Gastrocnemius medialis (tissue), 4 donors: ENCODE measurements at regions not wholly inside any gene's neighbourhood (a gene's known extent, or its start where the extent isn't known, plus 50 kb on each side); places are given as distances from the start of the nearest gene placed in this dataset.

ENCODE experiments used
- ATAC-seq, 2 donors: fragments of 150-250 bp; one replicate each; pipeline ENCODE4 v1.9.1; 2016
- DNase-seq, 2 donors: peaks; one replicate each; pipeline ENCODE4 v3.0.0-alpha.2; 2019
- H3K27ac ChIP-seq, 4 donors: fragments of 200-600 bp; sonication (generic); 1 replicate in 1 of 4; 2 replicates in 3 of 4; pipeline ENCODE4 v1.5.1; 2016 to 2018; ENCODE audit warnings: mild to moderate bottlenecking in 2 of 4, moderate library complexity in 1 of 4
- H3K27me3 ChIP-seq, 3 donors: fragments of 200-600 bp; sonication (generic) in 2 of 3; 1 replicate in 1 of 3; 2 replicates in 2 of 3; pipeline versions ENCODE4 v1.5.1 to v1.6.0; 2016 to 2019; ENCODE audit warnings: mild to moderate bottlenecking in 1 of 3, moderate library complexity in 1 of 3
- H3K36me3 ChIP-seq, 2 donors: fragments of 200-600 bp; sonication (generic) in 1 of 2; one replicate each; pipeline ENCODE4 v1.5.1; 2017 to 2018
- H3K4me1 ChIP-seq, 2 donors: fragments of 200-600 bp; sonication (generic) in 1 of 2; one replicate each; pipeline ENCODE4 v1.5.1; 2016 to 2017; ENCODE audit warnings: mild to moderate bottlenecking in 2 of 2
- H3K4me3 ChIP-seq, 4 donors: fragments of 200-600 bp; sonication (generic) in 3 of 4; 1 replicate in 1 of 4; 2 replicates in 3 of 4; pipeline ENCODE4 v1.5.1; 2016 to 2019; ENCODE audit warnings: mild to moderate bottlenecking in 2 of 4
- H3K9me3 ChIP-seq, 3 donors: fragments of 200-600 bp; sonication (generic) in 2 of 3; 1 replicate in 1 of 3; 2 replicates in 2 of 3; pipeline ENCODE4 v1.5.1; 2016 to 2019
- CTCF ChIP-seq, 5 experiments: fragments of 450-650 bp in 3 of 5; fragments of 200-600 bp in 2 of 5; sonication (generic) in 2 of 5; IDR thresholded peaks in 4 of 5; conservative IDR thresholded peaks in 1 of 5; 1 replicate in 4 of 5; 2 replicates in 1 of 5; pipeline ENCODE4 v1.5.1; 2016 to 2019; ENCODE audit warnings: antibody characterized with exemption in 5 of 5, mild to moderate bottlenecking in 3 of 5, moderate library complexity in 3 of 5
- POLR2A ChIP-seq, 2 donors: fragments of 450-650 bp; IDR thresholded peaks; one replicate each; pipeline ENCODE4 v1.6.1; 2017; ENCODE audit warnings: antibody characterized with exemption in 2 of 2, mild to moderate bottlenecking in 2 of 2, moderate library complexity in 2 of 2
- in situ Hi-C, 4 donors: fragments of 200-750 bp; cut with MboI; loops; one replicate each; pipeline versions ENCODE4 v1.15.0 to v1.8.0; 2017; ENCODE audit warnings: low sequenced_read_pairs in 4 of 4
- intact Hi-C: fragments of 100-400 bp; cut with DNase I; formaldehyde crosslinking; loops from one replicate; pipeline ENCODE4 v1.15.1; 2023; ENCODE audit warnings: low total_unique reads

- DNase-seq: no peak
- intact Hi-C loops (no loop called here), in situ Hi-C loops (no loop called here)
- Histone ChIP-seq H3K4me3 (no peak overlapping the region), H3K27ac (no peak overlapping the region), H3K27me3 (no peaks in the 10 kb centered on the region), H3K36me3 (no peaks in the 10 kb centered on the region), H3K9me3 (no peaks in the 10 kb centered on the region), H3K4me1 (no peaks in the 10 kb centered on the region)
- ATAC-seq: no peak
- no peak for TF ChIP-seq POLR2A (IDR thresholded peaks at IDR 0.05)
- no peak for TF ChIP-seq CTCF (IDR thresholded peaks at IDR 0.05 in 4 of 5, conservative IDR thresholded peaks at IDR 0.05 in 1 of 5)
Observed at GRCh38 chr16:79865918-79866317, 265.4 kb upstream of the MAF start.

- intact Hi-C loops: no loop called here
- Histone ChIP-seq H3K9me3 (no peaks in the 10 kb centered on the region), H3K36me3 (no peaks in the 10 kb centered on the region), H3K27me3 (no peaks in the 10 kb centered on the region), H3K27ac (no peak overlapping the region), H3K4me1 (no peaks in the 10 kb centered on the region), H3K4me3 (no peak overlapping the region)
- TF ChIP-seq POLR2A (IDR thresholded peaks at IDR 0.05) (no peak), CTCF (IDR thresholded peaks at IDR 0.05 in 4 of 5, conservative IDR thresholded peaks at IDR 0.05 in 1 of 5) (no peak)
- DNase-seq: no peak
- in situ Hi-C loops: no loop called here
- ATAC-seq: no peak
Observed at GRCh38 chr16:79864781-79865391, 264.3 kb upstream of the MAF start.

- Histone ChIP-seq H3K4me1 (no peaks in the 10 kb centered on the region), H3K4me3 (no peak overlapping the region), H3K27me3 (no peaks in the 10 kb centered on the region), H3K36me3 (no peaks in the 10 kb centered on the region), H3K9me3 (no peaks in the 10 kb centered on the region), H3K27ac (no peak overlapping the region)
- no peak for DNase-seq
- intact Hi-C loops: no loop called here
- TF ChIP-seq CTCF (IDR thresholded peaks at IDR 0.05 in 4 of 5, conservative IDR thresholded peaks at IDR 0.05 in 1 of 5) (no peak), POLR2A (IDR thresholded peaks at IDR 0.05) (no peak)
- in situ Hi-C loops: no loop called here
- ATAC-seq: no peak
Observed at GRCh38 chr16:79864032-79864780, 263.7 kb upstream of the MAF start.

- no peak overlapping the region for H3K27ac ChIP-seq
- DNase-seq: no peak
- ATAC-seq: no peak
- H3K9me3 ChIP-seq: no peaks in the 10 kb centered on the region
- in situ Hi-C loops: no loop called here
- H3K27me3 ChIP-seq: no peaks in the 10 kb centered on the region
- no peaks in the 10 kb centered on the region for H3K36me3 ChIP-seq
- H3K4me1 ChIP-seq: no peaks in the 10 kb centered on the region
- TF ChIP-seq POLR2A (IDR thresholded peaks at IDR 0.05): no peak
- TF ChIP-seq CTCF (IDR thresholded peaks at IDR 0.05 in 4 of 5, conservative IDR thresholded peaks at IDR 0.05 in 1 of 5): no peak
- intact Hi-C loops: no loop called here
- no peak overlapping the region for H3K4me3 ChIP-seq
Observed at GRCh38 chr16:79863128-79864031, 262.8 kb upstream of the MAF start.
